Central memory CD4-positive, alpha-beta T cell (primary cell): ENCODE measurements at regions not wholly inside any gene's neighbourhood (a gene's known extent, or its start where the extent isn't known, plus 50 kb on each side); places are given as distances from the start of the nearest gene placed in this dataset.

ENCODE experiments used
- DNase-seq: peaks from one replicate; pipeline ENCODE4 v3.0.0; 2022

- no peak for DNase-seq
Measured at GRCh38 chr10:128958834-128959690, 508.0 kb upstream of the MGMT start.

DNA sequence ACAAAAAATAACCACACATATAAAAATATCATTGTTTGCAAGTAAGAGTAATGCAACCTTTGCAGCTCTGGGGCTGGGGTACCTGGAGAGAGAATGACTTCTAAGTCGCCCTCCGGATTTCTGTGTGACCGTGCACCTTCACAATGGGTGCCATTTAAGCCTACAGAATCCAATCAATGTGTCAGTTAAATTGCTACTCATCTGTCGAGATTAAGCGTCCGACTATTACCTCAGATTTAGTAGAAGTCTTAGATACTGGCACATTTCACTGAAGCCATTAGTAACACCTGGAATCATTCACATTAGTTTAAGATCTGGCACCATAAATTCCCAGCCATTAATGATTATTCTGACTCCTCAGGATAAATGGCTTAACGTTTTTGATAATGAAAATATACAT is 507.3 kb upstream of the MGMT start:
- no peak for DNase-seq

- no peak for DNase-seq
Measured at GRCh38 chr10:128960517-128960916, 506.5 kb upstream of the MGMT start.

DNA sequence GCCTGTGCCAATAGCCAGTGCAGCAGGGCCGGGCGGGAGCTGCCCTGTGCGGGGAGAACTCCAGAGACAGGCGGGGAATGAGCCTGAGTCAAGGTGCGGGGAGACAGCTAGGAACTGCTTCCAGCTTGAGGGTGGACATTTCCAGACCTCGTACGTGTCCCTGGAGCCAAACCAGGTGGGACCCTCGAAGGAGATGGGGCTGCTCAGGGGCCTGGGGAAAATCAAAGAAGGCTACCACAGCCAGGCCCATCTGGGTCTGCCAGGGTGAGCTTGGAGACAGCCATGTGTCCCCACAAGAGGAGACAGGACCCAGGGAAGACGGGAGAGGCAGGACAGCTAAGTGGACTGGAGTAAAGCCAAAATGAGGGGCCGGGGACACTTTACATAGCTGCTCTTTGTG is 504.9 kb upstream of the MGMT start:
- no peak for DNase-seq

DNA sequence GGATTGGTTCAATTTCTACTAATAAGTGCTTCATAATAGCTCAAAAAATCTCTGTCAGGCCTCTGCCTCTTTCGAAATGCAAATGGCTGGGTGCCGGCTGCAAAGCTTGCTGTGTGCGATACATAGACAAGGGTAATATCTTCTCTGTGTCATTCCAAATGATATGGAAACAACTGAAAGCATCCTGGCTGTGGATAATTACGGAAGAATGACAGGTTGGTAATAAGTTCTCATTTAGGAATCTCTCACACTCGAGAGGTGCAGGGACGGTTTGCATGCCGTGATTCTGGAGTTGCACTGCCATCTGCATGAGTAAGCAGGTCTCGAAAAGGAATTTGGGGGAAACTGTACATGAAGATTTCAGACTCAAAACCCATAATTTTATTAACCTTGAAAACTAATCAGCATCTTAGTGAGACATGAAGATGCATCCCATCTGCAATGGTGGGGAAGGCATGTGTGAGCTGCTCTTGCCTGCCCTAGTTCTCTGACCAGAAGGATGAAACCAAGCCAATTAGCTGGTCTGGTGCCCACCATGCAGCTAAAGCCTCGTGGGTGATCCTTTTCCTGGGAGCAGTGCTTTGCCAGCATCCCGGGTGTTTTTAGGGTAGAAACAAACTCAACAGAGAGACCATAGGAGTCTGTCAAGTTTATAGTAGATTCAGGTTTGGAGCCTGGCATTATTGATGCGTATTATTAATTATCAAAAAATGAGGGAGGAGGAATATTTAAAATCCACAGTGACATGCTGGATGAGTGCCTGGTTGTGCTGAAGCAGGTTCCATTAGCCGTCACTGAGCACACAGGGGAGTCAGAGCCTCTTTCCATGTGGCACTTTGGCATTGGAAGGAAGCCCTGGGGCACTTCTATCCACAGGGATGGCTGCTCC is 503.6 kb upstream of the MGMT start:
- DNase-seq: no peak

GRCh38 chr10:128964100-128964403 is 503.0 kb upstream of the MGMT start:
- no peak for DNase-seq

DNA sequence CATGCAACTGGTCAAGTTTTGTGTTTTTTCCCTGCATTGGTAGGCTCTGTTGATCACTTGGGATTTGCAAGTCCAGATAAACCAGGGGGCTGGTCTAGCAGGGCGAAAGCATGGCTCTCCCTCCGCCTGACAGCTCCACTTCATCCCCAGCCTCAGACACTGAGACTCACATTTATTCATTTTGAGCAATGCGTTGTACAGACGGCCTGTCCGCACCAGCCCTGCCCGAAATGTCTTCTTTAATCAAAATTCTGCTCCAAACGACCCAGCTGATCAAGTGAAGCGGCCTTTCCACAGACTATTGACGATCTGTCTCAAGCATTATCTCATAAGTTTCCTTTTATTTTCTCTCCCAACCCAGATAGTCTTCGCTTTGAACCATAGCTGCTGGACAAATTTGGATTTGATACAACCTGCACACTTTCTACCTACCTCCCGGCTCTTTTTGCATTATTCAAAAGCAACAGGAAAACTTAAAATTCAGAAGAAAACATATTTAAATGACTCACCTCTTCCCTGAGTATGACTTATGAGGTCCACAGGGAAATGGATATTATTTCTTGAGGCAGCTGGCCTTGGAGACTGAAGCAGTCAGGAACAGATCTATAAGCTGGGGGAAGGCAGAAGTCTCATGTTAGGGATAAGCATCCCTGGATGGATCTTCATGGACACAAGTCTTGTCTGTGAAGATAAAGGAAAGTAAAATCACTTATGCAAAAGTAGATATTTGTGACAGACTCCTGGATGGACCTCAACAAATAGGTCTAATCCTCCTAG is 498.9 kb upstream of the MGMT start:
- DNase-seq: no peak

DNA sequence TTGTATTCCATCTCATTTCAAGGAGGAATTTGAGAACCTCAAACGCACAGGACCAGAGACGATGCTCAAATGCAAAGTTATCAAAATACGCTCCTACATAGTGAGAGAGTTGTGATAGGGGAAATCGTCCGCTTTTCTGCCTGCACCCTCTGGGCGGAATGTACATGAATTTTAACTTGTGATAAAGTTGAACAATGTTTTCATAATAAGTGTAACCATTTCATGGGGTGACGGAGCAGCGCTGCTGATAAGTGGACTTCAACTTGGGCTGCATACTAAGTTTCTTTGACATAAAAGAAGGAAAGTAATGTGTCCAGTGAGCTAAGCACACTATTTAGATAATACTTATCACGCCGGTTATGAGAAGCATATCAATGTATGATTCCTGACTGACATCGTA is 497.5 kb upstream of the MGMT start:
- no peak for DNase-seq

DNA sequence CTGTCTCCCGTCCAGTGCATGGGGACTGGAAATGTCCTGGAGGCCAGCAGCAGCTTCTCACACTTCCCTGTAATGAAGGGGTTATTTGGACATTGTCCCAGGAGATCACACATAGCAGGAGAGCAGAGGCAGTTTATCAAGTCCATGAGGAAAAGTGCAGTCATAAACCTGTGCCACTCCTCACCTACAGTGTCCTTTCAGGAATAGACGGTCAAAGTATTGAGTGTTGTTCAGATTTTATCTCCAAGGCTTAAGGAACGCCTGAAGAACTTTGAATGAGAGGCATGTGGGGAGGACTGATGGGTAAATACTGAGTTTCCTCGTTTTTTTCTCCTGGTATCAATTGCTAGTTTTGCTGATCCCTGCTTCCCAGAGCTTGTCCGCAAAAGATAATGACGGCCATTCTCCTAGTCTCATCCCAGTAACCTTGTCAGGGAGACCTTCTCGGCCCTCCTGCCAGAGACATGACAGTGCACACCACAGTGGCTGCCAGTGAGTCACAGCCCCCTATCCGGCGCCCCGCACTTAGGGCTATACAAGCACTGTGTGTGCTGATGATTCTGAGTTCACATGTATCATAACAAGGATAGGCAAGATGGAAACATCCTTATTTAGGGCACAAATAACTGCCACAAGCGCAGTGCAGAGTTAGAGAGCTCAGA is 495.5 kb upstream of the MGMT start:
- DNase-seq: no peak

- DNase-seq: no peak
Measured at GRCh38 chr10:128972036-128972405, 495.0 kb upstream of the MGMT start.

GRCh38 chr10:128973221-128973620 is 493.8 kb upstream of the MGMT start:
- no peak for DNase-seq

GRCh38 chr10:128976856-128977255 is 490.2 kb upstream of the MGMT start:
- DNase-seq: no peak

GRCh38 chr10:128978211-128978610 is 488.8 kb upstream of the MGMT start:
- DNase-seq: no peak

GRCh38 chr10:128979405-128979804 is 487.6 kb upstream of the MGMT start:
- no peak for DNase-seq

- DNase-seq: no peak
Measured at GRCh38 chr10:128981251-128981650, 485.8 kb upstream of the MGMT start.

DNA sequence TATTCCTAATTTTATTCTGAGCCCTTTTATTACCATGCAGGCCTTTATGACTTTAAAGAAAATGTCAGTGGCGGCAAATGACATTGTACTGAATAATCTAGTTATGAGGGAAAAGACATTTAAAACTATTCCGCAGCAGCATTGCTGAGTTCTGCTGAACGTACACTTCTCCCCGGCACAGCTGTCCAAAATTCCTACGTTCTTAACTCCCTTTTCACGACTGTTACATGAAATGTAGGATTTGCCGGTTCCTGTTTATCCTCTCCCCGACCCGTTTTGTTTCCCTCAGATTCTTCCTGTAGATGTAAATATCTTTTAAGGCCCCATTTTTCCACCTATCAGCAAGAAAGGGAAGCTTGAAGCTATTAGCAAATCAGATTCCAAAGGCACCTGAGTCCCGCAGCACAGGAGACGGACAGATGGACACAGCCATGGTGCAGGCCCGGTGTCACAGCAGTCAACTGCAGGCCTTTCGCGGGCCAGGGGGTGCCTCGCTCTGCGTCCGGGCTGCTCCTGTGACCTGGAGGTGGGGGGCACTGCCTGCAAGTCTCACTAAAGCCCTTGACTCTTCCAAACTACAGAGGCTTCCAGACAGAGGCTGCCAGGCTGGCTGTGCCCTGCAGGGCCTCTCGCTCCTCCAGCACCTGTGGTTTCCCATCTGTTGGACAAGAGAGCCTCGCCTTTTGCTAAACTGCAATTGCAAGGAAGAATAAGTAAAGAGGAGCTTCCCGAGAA is 485.0 kb upstream of the MGMT start:
- no peak for DNase-seq

GRCh38 chr10:128982616-128982915 is 484.5 kb upstream of the MGMT start:
- DNase-seq: no peak

DNA sequence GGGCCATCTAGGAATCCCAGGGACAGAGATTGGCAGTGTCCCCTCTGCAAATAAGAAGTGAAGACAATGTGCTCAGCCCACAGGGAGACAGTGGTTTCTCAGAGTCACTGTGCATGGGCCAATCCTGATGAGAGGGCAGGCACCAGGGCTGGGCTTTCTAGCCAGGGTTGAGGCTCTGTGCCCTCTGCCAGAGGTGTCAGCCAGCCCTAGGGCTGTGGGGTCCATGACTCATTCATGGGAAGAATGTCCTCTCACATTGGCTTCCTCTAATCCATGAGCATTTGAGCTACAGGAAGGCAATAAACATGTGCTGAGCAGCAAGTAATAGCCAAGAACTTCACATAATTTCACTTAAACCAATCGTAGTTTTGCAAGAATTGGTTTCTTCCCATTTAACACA is 482.0 kb upstream of the MGMT start:
- DNase-seq: no peak

DNA sequence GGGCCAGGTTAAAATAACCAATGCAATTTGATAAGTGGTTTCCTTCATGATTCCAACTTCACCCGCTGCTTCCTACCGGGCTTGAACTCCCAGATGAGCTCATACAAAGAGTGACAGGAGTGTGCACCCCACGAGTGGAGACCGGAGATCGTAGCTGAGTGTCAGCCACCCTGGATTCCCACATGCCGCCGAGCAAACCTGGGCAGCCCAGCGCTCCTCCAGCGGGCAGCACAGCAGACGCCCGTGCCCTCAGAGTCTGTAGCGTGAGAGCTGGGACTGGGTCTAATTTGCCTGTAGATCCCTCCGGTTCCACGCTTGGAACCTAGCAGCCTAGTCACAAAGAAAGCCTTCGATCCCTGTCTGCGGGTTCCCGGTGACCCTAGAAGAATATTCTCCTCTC is 476.1 kb upstream of the MGMT start:
- no peak for DNase-seq

DNA sequence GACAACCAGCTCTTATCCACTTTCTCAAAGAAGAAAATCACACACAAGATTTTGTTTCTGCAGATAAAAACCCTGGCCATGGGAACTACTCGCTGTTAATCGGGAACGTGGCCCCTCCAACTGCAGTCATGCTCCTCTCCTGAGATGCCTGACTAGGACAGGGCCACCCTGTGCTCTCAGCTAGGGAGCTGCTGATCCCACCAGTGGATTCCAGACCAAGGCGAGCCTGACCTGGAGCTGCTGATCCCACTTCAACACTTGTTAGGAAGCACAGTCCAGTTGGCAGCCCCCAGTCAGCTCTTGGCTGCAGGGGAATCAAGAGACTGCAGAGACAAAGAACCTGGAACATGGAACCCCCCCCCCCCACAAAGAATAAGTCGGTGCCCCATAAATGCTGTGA is 474.3 kb upstream of the MGMT start:
- no peak for DNase-seq

- DNase-seq: no peak
Measured at GRCh38 chr10:128993443-128993842, 473.6 kb upstream of the MGMT start.

DNA sequence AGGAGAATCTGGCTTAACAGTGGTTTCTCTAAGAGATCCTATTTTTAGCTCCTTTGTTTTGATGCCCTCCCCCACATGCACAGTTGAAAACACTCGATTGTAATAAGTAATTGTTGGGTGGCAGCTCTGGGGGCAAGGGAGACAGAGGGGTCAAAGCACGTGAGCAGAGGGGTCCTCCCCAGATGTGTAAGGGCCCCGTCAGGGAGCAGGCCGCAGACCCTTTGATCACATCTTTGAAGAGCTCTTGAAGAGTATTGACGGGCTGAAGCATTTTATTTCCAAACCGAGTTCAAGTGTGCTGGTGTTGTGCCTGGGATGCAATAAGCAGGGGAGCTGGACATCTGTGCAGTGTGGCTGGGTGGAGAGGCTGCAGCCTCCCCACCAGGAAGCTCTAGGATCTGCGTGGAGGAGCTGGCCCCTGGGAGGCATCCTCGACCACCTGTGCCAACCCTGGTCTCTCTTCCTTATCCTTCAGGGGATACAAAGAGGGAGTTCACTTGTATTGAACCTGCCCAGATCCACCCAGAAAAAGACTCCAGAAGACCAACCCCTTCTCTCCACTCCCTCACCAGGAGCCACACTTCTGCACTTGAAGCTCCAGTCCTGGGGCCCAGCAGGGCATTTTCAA is 473.0 kb upstream of the MGMT start:
- no peak for DNase-seq
